ENCODE measurements at regions not wholly inside any gene's neighbourhood (a gene's known extent, or its start where the extent isn't known, plus 50 kb on each side); places are given as distances from the start of the nearest gene placed in this dataset.

DNA sequence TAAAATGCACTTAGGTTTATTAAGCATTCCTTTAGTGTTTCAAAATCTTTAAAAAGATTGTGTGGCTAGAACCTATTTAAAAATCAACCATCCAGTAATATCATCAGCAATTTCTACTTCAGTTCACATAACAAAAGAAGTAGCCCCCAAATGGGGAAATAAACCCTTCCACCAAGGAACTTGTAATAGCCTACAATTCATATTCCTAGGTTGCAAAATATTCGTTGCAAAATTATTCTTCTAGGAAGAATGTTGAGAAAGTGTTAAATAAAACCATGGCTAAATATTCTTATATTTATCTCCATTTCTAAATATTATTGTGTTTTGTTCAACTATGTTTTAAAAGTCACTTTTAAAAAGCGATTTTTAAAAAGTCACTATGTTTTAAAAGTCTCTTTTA, 177.9 kb upstream of the PRLR start:
- DNase-seq (ENCODE audit: low read depth, low spot score), result no peak
- H3K4me3 ChIP-seq (ENCODE audit: low read depth, low read length), result no peak overlapping the region
- TF ChIP-seq, protein P1, sequence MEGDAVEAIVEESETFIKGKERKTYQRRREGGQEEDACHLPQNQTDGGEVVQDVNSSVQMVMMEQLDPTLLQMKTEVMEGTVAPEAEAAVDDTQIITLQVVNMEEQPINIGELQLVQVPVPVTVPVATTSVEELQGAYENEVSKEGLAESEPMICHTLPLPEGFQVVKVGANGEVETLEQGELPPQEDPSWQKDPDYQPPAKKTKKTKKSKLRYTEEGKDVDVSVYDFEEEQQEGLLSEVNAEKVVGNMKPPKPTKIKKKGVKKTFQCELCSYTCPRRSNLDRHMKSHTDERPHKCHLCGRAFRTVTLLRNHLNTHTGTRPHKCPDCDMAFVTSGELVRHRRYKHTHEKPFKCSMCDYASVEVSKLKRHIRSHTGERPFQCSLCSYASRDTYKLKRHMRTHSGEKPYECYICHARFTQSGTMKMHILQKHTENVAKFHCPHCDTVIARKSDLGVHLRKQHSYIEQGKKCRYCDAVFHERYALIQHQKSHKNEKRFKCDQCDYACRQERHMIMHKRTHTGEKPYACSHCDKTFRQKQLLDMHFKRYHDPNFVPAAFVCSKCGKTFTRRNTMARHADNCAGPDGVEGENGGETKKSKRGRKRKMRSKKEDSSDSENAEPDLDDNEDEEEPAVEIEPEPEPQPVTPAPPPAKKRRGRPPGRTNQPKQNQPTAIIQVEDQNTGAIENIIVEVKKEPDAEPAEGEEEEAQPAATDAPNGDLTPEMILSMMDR (IDR thresholded peaks at IDR 0.05; ENCODE audit: insufficient read depth, low read length, missing control alignments), result no peak
- CTCF ChIA-PET, result no interaction called here
- POLR2A ChIA-PET, result no interaction called here

DNA sequence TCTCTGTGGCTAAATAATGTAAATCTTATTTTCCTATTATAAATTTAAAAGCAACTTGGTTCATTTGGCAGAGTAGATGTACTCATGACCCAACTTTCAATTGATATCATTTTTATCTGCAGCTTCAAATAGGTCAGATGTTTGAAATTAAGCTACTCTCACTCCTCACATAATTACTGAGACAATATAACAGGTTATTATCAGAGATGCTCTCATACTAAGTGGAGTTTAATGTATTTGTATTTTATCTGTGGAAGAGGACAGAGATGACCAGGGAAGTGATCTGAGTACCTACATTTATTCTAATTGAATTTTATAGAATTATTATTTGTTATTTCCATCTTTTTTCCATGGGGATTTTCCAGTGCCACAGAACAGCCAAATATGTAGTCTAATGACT, 177.4 kb upstream of the PRLR start:
- DNase-seq (ENCODE audit: low read depth, low spot score), result no peak
- CTCF ChIA-PET, result no interaction called here
- TF ChIP-seq, protein P1 (IDR thresholded peaks at IDR 0.05; ENCODE audit: insufficient read depth, low read length, missing control alignments), result no peak
- POLR2A ChIA-PET, result no interaction called here
- no peak overlapping the region for H3K4me3 ChIP-seq (ENCODE audit: low read depth, low read length)

DNA sequence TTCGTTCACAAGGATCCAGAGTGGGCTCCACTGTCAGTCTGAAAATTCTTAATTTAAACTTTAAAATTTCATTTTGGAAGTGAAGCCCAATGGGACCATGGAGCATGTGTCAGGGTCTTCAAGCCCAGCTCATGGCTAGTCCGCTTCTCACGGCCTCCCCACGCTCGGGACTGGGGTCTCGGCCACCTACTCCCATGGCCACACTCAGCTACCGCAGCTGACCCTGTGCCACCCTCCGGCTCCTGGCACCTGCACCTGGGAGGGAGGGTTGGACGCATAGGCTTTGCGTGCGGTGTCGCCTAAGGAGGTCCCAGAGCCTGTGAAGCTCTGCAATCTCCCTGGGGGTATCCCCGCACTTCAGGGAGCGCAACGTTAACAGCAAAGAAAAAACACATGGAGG, 175.7 kb upstream of the PRLR start:
- DNase-seq (ENCODE audit: low read depth, low spot score), result no peak
- POLR2A ChIA-PET, result no interaction called here
- CTCF ChIA-PET, result no interaction called here
- H3K4me3 ChIP-seq (ENCODE audit: low read depth, low read length), result no peak overlapping the region
- TF ChIP-seq, protein P1 (IDR thresholded peaks at IDR 0.05; ENCODE audit: insufficient read depth, low read length, missing control alignments), result no peak

DNA sequence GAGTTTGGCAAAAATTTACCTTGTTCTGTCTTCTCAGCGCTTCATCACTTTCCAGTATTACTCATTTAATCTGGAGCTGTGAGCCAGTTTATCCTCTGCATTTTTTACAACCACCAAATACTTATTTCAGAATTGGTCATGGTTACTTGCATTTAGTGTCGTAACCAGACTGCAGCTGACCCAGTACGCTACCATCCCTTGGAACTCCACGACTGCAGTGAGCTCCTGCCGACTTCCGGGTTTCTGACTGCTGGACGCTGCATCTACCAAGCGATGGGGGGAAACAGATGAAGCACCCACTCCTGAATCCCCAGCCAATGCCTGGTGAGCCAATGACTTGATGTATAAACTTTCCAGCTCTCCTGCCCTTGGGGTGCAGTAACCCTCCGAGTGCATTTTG, 174.4 kb upstream of the PRLR start:
- no peak for DNase-seq (ENCODE audit: low read depth, low spot score)
- TF ChIP-seq, protein P1 (IDR thresholded peaks at IDR 0.05; ENCODE audit: insufficient read depth, low read length, missing control alignments), result no peak
- CTCF ChIA-PET, result no interaction called here
- no peak overlapping the region for H3K4me3 ChIP-seq (ENCODE audit: low read depth, low read length)
- POLR2A ChIA-PET, result no interaction called here

DNA sequence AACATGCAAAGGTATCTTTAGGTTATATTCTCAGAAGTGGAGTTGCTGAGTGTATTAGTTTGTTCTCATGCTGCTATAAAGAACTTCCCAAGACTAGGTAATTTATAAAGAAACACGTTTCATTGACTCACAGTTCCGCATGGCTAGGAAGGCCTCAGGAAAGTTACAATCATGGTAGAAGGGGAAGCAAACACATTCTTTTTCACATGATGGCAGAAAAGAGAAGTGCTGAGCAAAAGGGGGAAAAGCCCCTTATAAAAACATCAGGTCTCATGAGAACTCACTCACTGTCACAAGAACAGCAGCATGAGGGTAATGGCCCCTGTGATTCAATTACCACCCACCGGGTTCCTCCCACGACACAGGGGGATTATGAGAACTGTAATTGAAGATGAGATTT, 163.6 kb upstream of the PRLR start:
- TF ChIP-seq, protein P1 (IDR thresholded peaks at IDR 0.05; ENCODE audit: insufficient read depth, low read length, missing control alignments), result no peak
- CTCF ChIA-PET, result no interaction called here
- POLR2A ChIA-PET, result no interaction called here

DNA sequence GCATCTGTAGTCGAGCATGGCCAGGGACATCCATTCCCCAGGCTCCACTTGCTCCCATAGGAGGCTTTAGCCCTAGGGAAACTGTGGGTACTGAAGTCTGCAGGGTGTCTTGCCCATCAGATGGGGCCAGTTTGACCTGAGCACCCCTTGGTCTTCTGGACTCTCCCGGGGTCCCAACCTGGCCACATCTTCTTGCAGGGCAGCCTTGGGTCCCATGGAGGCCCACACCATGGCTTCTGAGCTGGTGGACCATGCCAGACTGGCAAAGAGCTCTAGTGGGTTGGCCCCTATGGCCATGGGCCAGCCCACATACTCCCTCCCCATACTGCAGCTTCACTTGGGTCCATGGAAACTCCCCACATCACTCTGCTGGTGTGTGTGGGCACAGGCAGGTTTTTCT, 154.4 kb upstream of the PRLR start:
- POLR2A ChIA-PET, result no interaction called here
- TF ChIP-seq, protein P1 (IDR thresholded peaks at IDR 0.05; ENCODE audit: insufficient read depth, low read length, missing control alignments), result no peak
- DNase-seq (ENCODE audit: low read depth, low spot score), result no peak
- H3K4me3 ChIP-seq (ENCODE audit: low read depth, low read length), result no peak overlapping the region
- CTCF ChIA-PET, result no interaction called here

More for the DNA sequence above, 163.6 kb upstream of the PRLR start:
- H3K4me3 ChIP-seq (ENCODE audit: low read depth, low read length), result no peak overlapping the region
- no peak for DNase-seq (ENCODE audit: low read depth, low spot score)

All from AG04449 (cell line).